ENCODE measurements at regions not wholly inside any gene's neighbourhood (a gene's known extent, or its start where the extent isn't known, plus 50 kb on each side); places are given as distances from the start of the nearest gene placed in this dataset.

DNA sequence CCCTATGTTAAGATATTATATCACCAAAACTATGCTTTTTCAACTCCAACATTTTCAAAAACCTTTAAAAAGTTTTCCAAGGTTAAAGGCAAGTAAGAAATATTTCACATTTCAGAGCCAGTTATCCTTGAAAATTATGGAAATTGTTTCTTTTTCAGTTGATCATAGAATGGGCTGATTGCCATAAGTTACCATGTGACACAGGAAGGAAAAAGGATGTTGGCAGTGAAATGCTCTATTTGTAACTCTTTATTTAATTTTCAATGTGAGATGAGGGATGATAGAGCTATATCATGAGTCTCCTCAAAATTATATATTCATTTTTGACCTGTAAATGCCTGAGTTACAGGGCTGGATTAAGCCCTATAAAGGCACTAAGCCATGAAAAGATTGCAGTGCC lies 93.0 kb upstream of the PLS3 start:
- no peak for TF ChIP-seq CTCF (IDR thresholded peaks at IDR 0.05)
- no peak for TF ChIP-seq POLR2A (IDR thresholded peaks at IDR 0.05)
